Putamen (tissue), 1 donor: ENCODE measurements at regions not wholly inside any gene's neighbourhood (a gene's known extent, or its start where the extent isn't known, plus 50 kb on each side); places are given as distances from the start of the nearest gene placed in this dataset.

Source experiments
- DNase-seq: peaks from one replicate; pipeline ENCODE4 v3.0.0-alpha.2; 2016; ENCODE audit warnings: low spot score

GRCh38 chr10:63744060-63744941 is 223.1 kb downstream of the REEP3 start:
- DNase-seq, result no peak

DNA sequence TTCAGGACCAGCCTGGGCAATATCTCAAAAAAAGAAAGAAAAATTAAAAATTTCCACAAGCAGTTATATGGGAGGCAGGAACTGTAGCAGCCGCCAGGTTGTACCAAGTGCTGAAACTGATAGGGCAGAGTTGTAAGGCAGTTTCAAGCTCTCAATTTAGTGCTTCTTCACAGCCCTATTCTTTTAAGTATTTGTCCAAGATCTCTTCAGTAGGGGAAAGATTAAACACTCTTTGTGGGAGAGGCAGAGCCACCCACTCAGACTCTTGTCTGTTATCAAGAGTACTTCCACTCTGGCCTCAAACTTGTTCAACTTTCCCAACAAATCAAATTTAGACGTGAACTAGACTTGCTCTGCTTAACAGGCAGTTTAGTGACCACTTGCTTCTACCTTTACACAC is 228.7 kb downstream of the REEP3 start:
- no peak for DNase-seq

- DNase-seq, result no peak
Observed at GRCh38 chr10:63751836-63752235, 230.6 kb downstream of the REEP3 start.

DNA sequence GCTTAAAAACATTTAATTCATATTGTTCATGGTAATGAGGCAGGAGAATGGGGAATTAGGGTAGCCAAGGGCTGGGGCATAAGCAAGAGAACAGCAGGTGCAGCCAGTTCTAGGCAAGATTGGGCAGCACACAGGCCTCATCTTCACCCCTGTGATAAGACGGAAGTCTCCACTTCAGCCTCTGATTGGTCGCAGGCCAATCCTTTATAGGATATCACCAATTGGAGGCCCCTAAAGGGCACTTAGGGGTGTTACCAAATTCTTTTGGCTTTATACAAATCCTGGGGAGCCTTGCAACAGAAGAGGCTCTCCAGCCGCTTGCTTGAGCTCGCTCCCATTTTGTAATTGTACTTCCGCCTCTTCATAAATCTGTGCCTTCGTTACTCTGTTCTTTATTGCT is 231.1 kb downstream of the REEP3 start:
- no peak for DNase-seq

GRCh38 chr10:63753808-63754207 is 232.6 kb downstream of the REEP3 start:
- no peak for DNase-seq

GRCh38 chr10:63755441-63755840 is 234.2 kb downstream of the REEP3 start:
- DNase-seq, result no peak

DNA sequence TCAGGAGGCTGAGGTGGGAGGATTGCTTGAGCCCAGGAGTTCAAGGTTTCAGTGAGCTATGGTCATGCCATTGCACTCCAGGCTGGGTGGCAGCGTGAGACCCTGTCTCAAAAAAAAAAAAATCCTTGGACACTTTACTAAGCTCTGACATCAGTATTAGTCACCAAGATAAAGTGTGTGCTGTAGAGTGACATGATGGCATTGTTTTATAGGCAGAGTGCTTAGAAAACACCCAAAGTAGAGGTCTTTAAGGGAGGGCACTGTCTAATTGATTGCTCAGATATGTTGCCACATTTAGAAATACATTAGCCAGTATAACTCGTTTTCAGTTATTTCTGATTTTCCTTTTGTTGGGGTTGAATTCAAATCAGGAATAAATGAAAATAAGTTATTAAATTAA is 235.9 kb downstream of the REEP3 start:
- no peak for DNase-seq

DNA sequence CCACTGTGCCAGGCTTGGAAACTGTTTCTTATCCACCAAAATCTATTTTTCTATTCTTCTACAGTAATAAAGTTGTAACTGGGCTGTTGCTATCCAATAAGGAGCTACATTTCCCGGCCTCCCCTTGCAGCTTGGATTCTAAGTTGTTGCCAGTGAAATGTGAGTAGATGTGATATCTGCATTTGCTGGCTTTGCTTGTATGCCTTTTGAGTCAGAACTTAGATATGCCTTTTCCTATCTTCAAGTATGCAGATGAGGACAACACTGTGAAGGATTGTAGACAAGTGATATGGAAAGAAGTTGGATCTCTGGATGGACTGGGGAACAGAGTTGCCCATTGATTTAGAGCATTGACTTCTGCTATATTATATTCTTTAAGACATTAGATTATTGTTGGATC is 236.9 kb downstream of the REEP3 start:
- DNase-seq, result no peak

GRCh38 chr10:63759335-63759734 is 238.1 kb downstream of the REEP3 start:
- DNase-seq, result no peak

GRCh38 chr10:63760034-63760707 is 239.0 kb downstream of the REEP3 start:
- no peak for DNase-seq

DNA sequence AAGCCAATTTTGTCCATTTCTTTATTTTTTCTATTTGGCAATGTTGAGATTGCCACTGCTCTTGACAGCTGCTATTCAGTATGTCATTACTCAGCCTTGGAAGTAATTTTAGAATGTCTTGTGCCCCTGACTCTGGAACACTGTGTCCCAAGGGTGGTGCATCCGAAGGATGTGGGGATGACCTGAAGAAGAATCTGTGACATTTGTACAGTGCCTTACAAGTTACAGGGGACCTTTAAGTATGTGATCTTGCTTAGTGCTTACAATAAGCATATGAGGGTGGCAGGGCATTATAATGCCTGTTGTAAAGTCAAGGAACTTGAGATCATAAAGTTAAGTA is 239.5 kb downstream of the REEP3 start:
- no peak for DNase-seq

DNA sequence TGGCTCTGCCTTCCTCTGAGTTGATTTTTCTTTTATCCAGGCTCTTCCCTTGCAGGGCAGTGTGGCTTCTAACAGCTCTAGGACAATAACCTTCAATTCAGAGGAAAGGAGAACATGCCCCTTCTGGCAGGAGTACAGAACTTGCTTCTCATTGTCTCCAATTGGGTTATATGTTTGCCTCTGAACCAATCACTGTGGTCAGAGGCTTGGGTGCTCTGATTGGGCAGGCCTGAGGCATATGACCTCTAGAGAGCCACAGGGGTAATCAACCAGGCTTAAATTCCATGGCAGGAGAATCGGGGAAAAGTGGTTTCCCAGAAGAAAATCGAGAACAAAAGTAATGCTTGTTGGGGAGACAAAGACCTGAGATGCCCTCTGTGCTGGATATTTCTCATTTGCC is 240.0 kb downstream of the REEP3 start:
- no peak for DNase-seq

GRCh38 chr10:63763744-63764143 is 242.5 kb downstream of the REEP3 start:
- DNase-seq, result no peak

- DNase-seq, result no peak
Observed at GRCh38 chr10:63765126-63765525, 243.9 kb downstream of the REEP3 start.

- no peak for DNase-seq
Observed at GRCh38 chr10:63766745-63767137, 245.5 kb downstream of the REEP3 start.

DNA sequence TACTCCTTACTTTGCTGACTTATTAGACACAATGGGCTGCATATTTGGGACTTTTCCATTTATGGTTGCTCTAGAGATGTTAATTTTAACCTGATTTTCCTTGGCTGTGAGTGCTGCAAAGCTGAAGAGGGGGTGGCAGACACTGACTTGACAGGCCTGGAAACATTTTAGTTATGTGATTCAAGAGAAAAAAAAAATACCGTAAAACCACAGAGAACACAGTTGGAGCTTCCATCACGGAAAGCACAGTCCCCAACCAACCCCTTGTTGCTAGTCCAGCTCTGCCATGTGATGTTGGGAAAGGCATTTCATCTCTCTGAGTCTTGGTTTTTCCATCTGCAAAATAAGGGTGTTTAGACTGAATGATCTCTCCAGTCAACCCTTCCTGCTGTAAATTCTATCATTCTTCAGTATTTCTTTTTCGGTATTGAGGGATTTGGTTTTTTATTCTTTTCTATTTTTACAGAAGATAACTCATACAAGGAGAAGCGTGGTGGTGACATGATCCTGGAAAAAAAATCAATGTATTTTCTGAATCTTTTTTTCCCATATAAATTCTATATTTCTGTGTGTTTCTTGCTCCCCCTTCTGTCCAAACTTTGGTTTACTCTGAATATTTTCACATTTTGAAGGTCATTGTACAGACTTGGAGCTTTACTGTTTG is 246.1 kb downstream of the REEP3 start:
- peak; percentile 70 for DNase-seq

- DNase-seq, result no peak
Observed at GRCh38 chr10:63769367-63769766, 248.2 kb downstream of the REEP3 start.

DNA sequence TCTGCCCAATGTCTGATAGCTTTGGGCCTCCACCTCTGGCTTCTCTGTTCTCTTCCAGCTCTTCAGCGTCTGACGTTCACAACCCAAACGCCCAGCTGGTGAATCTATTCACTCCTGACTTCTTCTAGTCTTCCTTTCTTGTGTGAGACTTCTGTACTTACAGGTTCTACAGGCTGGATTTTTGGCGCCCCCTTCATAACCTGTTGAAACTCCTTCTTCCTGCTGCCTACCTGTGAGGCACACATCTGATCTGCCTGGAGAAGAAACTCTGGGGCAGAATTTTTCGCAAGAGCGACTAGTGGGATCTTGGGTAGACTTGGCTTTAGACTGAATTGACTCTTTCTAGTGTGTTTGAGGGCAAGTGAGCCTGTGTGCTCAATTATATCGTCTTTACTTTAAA is 249.3 kb downstream of the REEP3 start:
- no peak for DNase-seq

GRCh38 chr10:63772491-63772890 is 251.3 kb downstream of the REEP3 start:
- DNase-seq, result no peak

DNA sequence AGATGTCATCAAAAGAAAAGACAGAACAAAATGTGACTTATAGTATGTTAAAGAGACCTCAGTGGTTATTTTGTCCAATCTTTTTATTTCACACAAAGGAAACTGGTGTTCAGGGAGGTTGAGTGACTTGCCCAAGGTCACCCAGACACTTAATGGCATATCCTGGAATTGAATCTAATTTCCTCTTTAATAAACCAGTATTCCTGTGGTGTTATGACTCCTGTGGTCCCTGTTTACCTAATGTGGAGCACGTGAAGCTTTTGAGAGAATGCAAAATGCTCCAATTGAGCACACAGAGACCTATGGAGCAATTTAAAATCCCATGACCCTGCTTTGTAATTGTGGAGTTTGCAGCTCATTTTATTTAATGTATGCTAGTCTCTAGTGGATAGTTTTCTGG is 251.9 kb downstream of the REEP3 start:
- no peak for DNase-seq

DNA sequence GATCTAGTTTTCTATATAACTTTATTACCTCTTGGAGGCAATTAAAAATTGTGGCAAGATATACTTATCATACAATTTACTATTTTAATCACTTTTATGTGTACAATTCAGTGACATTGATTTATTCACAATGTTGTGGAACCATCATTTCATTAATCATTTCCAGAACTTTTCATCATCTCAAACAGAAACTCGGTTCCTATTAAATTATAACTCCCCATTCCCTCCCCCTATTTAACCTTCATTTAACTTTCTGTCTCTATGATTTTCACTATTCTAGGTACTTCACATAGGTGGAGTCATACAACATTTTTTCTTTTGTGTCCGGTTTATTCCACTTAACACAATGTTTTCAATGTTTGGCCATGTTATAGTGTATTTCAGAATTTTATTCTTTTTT is 252.8 kb downstream of the REEP3 start:
- DNase-seq, result no peak

DNA sequence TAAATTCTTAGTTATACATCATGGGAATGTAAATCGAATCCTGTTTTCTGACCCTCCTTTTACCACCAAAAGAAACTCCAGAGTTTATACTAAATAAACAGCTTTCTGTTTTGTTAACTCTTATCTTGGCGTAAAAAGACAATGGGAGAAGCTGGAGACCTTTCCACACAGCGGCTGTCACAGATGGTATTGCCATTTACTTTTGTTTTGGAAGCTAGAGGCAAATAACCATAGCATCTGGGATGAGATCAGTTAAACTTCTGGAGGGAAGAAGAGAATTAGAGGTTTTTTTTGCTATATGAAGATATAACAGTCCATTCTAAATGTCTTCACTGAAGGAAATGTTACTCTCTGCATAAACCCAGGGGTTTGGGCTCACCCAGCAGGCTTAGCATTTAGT is 258.9 kb downstream of the REEP3 start:
- no peak for DNase-seq

DNA sequence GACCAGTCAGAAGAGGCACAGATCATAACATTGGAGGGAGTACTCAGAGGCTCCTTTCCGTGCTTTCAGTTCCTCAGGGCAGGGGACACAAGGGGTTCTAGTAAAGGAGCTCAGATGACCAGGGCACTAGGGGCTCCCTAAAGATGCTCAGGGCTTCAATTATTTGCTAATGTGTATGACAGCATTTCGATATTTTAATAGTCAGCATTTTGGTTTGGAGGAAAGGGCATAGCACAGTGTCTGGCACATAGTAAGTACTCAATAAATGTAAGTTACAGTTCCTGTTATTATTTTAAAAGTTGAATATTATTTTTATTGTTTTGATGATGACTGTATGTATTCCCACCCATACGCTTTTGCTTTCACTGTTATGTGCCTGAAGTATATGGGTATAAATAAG is 260.0 kb downstream of the REEP3 start:
- no peak for DNase-seq
